Body of pancreas (tissue), 4 donors: ENCODE measurements at regions not wholly inside any gene's neighbourhood (a gene's known extent, or its start where the extent isn't known, plus 50 kb on each side); places are given as distances from the start of the nearest gene placed in this dataset.

Experiments
- ATAC-seq: fragments of 150-250 bp; one replicate; pipeline ENCODE4 v1.9.1; 2016
- DNase-seq, 4 donors: peaks; one replicate each; pipeline ENCODE4 v3.0.0-alpha.2; 2019
- H3K27ac ChIP-seq, 4 donors: fragments of 200-600 bp; sonication (generic); 1 replicate in 3 of 4; 2 replicates in 1 of 4; pipeline versions ENCODE4 v1.5.1 to v1.6.1; 2016 to 2019; ENCODE audit warnings: mild to moderate bottlenecking in 1 of 4, mixed read lengths in 1 of 4, moderate library complexity in 1 of 4
- H3K27me3 ChIP-seq, 2 donors: fragments of 200-600 bp; sonication (generic); one replicate each; pipeline ENCODE4 v1.6.0; 2016; ENCODE audit warnings: mild to moderate bottlenecking in 1 of 2
- H3K36me3 ChIP-seq, 2 donors: fragments of 200-600 bp; sonication (generic); replicated peaks in 1 of 2; 2 replicates each; pipeline ENCODE4 v1.5.1; 2016; ENCODE audit warnings: low read depth in 2 of 2; ENCODE audit not compliant: insufficient read depth in 1 of 2
- H3K4me1 ChIP-seq: fragments of 200-600 bp; sonication (generic); one replicate; pipeline ENCODE4 v1.6.0; 2016
- H3K4me3 ChIP-seq, 2 donors: fragments of 200-600 bp; sonication (generic); 1 replicate in 1 of 2; 2 replicates in 1 of 2; pipeline ENCODE4 v1.5.1; 2016 to 2019
- H3K9me3 ChIP-seq, 3 donors: fragments of 200-600 bp; sonication (generic); 1 replicate in 2 of 3; 2 replicates in 1 of 3; pipeline ENCODE4 v1.5.1; 2016
- POLR2A ChIP-seq, 3 donors: fragments of 450-650 bp; IDR thresholded peaks; one replicate each; pipeline ENCODE4 v1.6.1; 2016; ENCODE audit warnings: antibody characterized with exemption in 3 of 3, mild to moderate bottlenecking in 2 of 3
- WGBS, 2 donors: methylation state at CpG; one replicate each; pipeline ENCODE4 v1.1.5; 2017; 5-methylcytosine and 5-hydroxymethylcytosine counted together
- intact Hi-C: fragments of 100-400 bp; cut with DNase I; formaldehyde crosslinking; loops from one replicate; pipeline ENCODE4 v1.15.1; 2023
- TF ChIP-seq, protein P1 (sequence below), 7 experiments: fragments of 450-650 bp in 4 of 7; fragments of 200-600 bp in 3 of 7; sonication (generic) in 3 of 7; IDR thresholded peaks; one replicate each; pipeline ENCODE4 v1.5.1; 2016 to 2019; ENCODE audit warnings: antibody characterized with exemption in 7 of 7

DNA sequence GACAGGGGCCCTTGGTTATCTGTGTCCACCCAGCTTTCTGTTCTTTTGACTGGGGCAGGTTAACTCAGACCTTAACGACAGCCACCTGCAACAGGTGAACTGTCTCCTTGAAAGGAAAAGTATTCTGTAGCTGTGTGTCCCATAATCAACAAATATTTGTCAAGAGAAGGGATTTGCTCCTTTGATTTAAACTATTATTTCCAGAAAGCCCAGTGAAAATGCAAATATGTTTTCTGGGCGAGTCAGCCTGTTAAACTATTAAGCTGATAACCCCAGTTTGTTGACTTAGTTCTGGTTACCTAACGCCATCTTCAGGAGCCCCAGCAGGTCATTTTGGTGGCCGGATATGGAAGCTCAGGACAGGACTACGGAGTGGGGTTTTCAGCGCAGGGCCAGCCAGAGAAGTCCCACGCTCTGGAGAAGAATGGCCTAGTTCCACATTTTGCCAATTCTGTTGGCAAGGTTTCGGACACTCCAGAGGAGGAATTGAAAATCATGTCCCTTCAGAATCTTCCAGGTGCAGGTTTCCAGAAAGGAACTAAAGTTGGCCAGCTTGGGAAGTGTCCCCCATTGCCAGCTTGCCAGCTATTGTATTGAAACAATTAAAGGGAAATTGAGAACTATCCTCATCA, 54.5 kb downstream of the ADRA2A start:
- no peak overlapping the region for H3K4me3 ChIP-seq
- TF ChIP-seq, protein P1, sequence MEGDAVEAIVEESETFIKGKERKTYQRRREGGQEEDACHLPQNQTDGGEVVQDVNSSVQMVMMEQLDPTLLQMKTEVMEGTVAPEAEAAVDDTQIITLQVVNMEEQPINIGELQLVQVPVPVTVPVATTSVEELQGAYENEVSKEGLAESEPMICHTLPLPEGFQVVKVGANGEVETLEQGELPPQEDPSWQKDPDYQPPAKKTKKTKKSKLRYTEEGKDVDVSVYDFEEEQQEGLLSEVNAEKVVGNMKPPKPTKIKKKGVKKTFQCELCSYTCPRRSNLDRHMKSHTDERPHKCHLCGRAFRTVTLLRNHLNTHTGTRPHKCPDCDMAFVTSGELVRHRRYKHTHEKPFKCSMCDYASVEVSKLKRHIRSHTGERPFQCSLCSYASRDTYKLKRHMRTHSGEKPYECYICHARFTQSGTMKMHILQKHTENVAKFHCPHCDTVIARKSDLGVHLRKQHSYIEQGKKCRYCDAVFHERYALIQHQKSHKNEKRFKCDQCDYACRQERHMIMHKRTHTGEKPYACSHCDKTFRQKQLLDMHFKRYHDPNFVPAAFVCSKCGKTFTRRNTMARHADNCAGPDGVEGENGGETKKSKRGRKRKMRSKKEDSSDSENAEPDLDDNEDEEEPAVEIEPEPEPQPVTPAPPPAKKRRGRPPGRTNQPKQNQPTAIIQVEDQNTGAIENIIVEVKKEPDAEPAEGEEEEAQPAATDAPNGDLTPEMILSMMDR (IDR thresholded peaks at IDR 0.05), result peak in 4 of 7 experiments; percentile 6 to 23 (median 16)
- TF ChIP-seq POLR2A (IDR thresholded peaks at IDR 0.05), result no peak
- peak; percentile 25 to 59 (median 44) for DNase-seq
- no peaks in the 10 kb centered on the region for H3K27me3 ChIP-seq
- peak; percentile 57 for ATAC-seq
- H3K4me1 ChIP-seq, result peaks cover 19% of the 10 kb centered on the region
- no peaks in the 10 kb centered on the region for H3K9me3 ChIP-seq
- WGBS, 2 donors, result 25 to 35% methylated on average over 8 of the region's 8 CpGs
- intact Hi-C loops, result no loop called here
- H3K27ac ChIP-seq, result peak overlapping the region in 3 of 4 donors; percentile 39 to 56 (median 50)
- H3K36me3 ChIP-seq, result no peaks in the 10 kb centered on the region

DNA sequence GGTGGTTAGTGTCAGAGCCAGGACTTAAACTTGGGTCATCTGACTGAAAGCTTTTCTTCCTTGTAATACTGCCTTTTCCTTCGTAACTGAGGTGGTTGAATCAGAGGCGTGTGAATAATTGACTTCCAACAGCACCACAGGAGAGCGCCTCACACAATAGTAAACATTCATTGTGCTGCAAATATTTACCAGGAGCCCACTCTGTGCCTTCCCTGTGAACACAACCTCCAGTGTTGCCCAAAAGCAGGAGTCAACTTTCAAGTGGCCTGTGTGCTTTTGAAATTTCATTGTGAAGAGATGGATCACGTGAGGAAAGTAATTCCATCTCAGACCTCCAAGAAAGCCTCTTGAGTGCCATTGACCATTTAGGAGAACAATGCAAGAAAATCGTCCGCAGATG, 60.2 kb downstream of the ADRA2A start:
- WGBS, 2 donors, result 53 to 63% methylated on average over 6 of the region's 6 CpGs
- Histone ChIP-seq H3K27ac (peak overlapping the region in 3 of 4 donors; percentile 4 to 61 (median 59)), H3K4me1 (peaks cover 19% of the 10 kb centered on the region), H3K27me3 (no peaks in the 10 kb centered on the region), H3K36me3 (no peaks in the 10 kb centered on the region), H3K9me3 (no peaks in the 10 kb centered on the region), H3K4me3 (no peak overlapping the region)
- intact Hi-C loops, result no loop called here
- DNase-seq (peak in 1 of 4 donors; percentile 25), ATAC-seq (peak; percentile 80)
- TF ChIP-seq POLR2A (IDR thresholded peaks at IDR 0.05), result no peak
- TF ChIP-seq, protein P1 (IDR thresholded peaks at IDR 0.05), result no peak

DNA sequence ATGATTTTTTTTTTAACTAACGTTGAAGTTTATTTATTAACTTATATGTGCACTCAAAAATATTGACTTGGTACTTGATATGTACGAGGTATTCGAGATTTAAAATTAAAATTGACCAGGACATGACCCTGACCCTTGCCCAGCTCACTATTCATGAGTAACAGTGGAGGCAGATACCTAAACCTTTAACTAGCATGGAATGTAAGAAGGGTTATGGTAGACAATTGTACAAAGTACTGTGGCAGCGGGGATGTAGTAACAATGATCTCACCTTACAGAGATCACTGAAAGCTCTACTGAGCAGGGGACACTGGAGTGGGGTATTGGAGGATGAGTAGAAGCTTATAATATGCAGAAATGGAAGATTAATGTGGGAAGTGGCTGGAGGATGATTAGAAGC, 60.8 kb downstream of the ADRA2A start:
- H3K9me3 ChIP-seq, result no peaks in the 10 kb centered on the region
- intact Hi-C loops, result no loop called here
- peaks cover 19% of the 10 kb centered on the region for H3K4me1 ChIP-seq
- H3K27me3 ChIP-seq, result no peaks in the 10 kb centered on the region
- no peak overlapping the region for H3K4me3 ChIP-seq
- DNase-seq (no peak), ATAC-seq (peak; percentile 67)
- H3K36me3 ChIP-seq, result no peaks in the 10 kb centered on the region
- H3K27ac ChIP-seq, result peak overlapping the region in 2 of 4 donors; percentile 59 to 61
- WGBS, 2 donors, result 26 to 27% methylated on average over 4 of the region's 4 CpGs
- TF ChIP-seq POLR2A (IDR thresholded peaks at IDR 0.05), result no peak
- TF ChIP-seq, protein P1 (IDR thresholded peaks at IDR 0.05), result no peak

DNA sequence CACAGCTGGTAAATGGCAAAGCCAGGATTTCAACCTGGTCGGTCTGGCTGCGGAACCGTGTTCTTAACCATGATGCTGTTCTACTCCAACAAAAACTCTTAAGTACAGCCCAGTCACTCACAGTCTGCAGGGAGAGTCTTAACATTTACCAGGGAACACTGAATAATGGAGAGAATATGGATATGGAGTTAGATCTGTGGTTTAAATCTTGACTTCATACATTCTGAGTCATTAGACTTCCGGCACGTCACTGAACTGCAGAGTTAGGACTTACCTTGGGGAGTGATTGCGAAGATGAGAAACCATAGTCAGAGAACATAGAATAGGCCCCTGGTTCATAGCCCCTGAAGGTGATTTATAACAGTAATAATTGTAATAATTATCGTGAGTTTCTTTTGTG, 61.7 kb downstream of the ADRA2A start:
- intact Hi-C loops, result no loop called here
- ATAC-seq (no peak), DNase-seq (no peak)
- 94% methylated on average over 7 of the region's 7 CpGs for WGBS, 2 donors
- H3K36me3 ChIP-seq, result no peaks in the 10 kb centered on the region
- peaks cover 19% of the 10 kb centered on the region for H3K4me1 ChIP-seq
- no peak for TF ChIP-seq POLR2A (IDR thresholded peaks at IDR 0.05)
- TF ChIP-seq, protein P1 (IDR thresholded peaks at IDR 0.05), result no peak
- H3K9me3 ChIP-seq, result no peaks in the 10 kb centered on the region
- no peak overlapping the region for H3K4me3 ChIP-seq
- H3K27ac ChIP-seq, result peak overlapping the region in 2 of 4 donors; percentile 59 to 61
- H3K27me3 ChIP-seq, result no peaks in the 10 kb centered on the region

DNA sequence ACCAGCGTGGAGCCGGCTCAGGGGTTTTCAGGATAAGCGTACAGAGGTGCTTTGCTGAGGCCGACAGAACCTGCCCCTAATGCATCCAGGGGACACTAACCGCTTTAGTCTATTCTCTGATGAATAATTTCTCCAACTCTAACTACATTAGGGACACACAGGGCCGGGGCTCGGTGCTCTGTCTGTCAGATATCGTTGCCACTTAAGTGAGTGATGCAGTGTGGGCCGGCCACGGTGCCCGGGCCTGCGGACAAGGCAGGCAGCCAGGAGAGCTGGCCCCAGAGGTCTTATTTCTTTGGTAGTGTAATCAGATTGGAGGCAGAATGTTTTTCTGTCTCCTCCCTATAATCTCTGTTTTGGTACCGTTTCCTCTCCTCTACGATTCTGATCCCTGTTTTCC, 62.7 kb downstream of the ADRA2A start:
- TF ChIP-seq, protein P1 (IDR thresholded peaks at IDR 0.05), result no peak
- no peak for TF ChIP-seq POLR2A (IDR thresholded peaks at IDR 0.05)
- intact Hi-C loops, result no loop called here
- H3K27ac ChIP-seq, result no peak overlapping the region
- no peak for ATAC-seq
- no peaks in the 10 kb centered on the region for H3K9me3 ChIP-seq
- WGBS, 2 donors, result 84 to 85% methylated on average over 12 to 14 of the region's 14 CpGs
- no peak overlapping the region for H3K4me3 ChIP-seq
- DNase-seq, result no peak
- H3K4me1 ChIP-seq, result peaks cover 19% of the 10 kb centered on the region
- no peaks in the 10 kb centered on the region for H3K27me3 ChIP-seq
- no peaks in the 10 kb centered on the region for H3K36me3 ChIP-seq
